ENCODE measurements at regions not wholly inside any gene's neighbourhood (a gene's known extent, or its start where the extent isn't known, plus 50 kb on each side); places are given as distances from the start of the nearest gene placed in this dataset.

DNA sequence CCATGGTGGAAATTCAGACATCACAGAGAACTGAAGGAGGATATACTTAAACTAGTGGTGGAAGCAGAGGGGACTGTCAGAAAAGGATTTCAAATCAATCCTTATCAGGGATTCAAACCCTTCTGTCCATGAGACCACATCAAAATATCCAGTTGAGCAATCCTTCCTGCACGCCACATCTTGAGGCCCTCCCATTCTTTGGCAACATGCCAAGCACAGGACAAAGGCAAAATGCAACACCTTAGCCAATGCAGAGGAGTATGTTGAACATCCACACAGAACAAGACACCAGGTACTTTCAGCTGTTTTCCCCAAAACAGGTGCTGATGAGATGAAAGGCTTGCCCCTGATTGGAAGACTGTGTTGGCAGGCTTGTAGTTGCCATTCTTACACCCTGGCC lies 81.8 kb upstream of the PLXNA2 start (continued):
- TF ChIP-seq, protein P1, sequence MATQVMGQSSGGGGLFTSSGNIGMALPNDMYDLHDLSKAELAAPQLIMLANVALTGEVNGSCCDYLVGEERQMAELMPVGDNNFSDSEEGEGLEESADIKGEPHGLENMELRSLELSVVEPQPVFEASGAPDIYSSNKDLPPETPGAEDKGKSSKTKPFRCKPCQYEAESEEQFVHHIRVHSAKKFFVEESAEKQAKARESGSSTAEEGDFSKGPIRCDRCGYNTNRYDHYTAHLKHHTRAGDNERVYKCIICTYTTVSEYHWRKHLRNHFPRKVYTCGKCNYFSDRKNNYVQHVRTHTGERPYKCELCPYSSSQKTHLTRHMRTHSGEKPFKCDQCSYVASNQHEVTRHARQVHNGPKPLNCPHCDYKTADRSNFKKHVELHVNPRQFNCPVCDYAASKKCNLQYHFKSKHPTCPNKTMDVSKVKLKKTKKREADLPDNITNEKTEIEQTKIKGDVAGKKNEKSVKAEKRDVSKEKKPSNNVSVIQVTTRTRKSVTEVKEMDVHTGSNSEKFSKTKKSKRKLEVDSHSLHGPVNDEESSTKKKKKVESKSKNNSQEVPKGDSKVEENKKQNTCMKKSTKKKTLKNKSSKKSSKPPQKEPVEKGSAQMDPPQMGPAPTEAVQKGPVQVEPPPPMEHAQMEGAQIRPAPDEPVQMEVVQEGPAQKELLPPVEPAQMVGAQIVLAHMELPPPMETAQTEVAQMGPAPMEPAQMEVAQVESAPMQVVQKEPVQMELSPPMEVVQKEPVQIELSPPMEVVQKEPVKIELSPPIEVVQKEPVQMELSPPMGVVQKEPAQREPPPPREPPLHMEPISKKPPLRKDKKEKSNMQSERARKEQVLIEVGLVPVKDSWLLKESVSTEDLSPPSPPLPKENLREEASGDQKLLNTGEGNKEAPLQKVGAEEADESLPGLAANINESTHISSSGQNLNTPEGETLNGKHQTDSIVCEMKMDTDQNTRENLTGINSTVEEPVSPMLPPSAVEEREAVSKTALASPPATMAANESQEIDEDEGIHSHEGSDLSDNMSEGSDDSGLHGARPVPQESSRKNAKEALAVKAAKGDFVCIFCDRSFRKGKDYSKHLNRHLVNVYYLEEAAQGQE (IDR thresholded peaks at IDR 0.05; ENCODE audit: unreplicated experiment), result no peak

DNA sequence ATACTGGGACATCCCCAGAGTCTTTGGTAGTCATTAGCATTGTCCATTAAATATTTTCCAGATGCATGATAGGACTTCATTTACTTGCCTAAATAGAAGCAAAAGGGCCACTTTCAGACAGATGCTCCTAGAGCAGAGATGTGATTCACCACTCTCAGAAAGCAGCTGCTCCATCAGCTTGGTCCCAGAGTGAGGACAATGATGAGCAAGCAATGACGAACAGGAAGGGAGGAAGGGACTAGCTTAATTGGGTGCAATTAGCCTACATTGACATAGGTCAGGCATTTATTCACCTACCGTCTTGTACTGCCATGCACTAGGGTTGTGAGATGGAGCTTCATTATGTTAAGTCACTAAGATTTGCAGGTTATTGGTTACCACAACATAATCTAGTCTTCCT lies 85.1 kb upstream of the PLXNA2 start:
- Histone ChIP-seq H3K4me3 (no peak overlapping the region), H3F3A (replicated peaks; ENCODE audit: low read depth) (no peaks in the 10 kb centered on the region), H3K27me3 (ENCODE audit: insufficient read depth) (no peaks in the 10 kb centered on the region), H3K36me3 (ENCODE audit: insufficient read depth) (no peaks in the 10 kb centered on the region), H3K4me1 (ENCODE audit: insufficient read depth) (peaks cover 3% of the 10 kb centered on the region), H3K79me2 (replicated peaks; ENCODE audit: insufficient read depth) (no peaks in the 10 kb centered on the region), H2AFZ (no peak overlapping the region), H3K9me2 (ENCODE audit: insufficient read depth) (no peaks in the 10 kb centered on the region), H3K4me2 (no peak overlapping the region), H3K27ac (ENCODE audit: low read depth) (no peak overlapping the region), H4K20me1 (replicated peaks; ENCODE audit: insufficient read depth) (no peaks in the 10 kb centered on the region)
- Mint-ChIP-seq H3K27me3 (ENCODE audit: insufficient read depth, low read depth, poor library complexity) (peaks cover 2% of the 10 kb centered on the region), H3K4me3 (no peak overlapping the region), H3K4me1 (peaks cover 5% of the 10 kb centered on the region; the same call in 2 of the 3 replicates), H3K9me3 (no peaks in the 10 kb centered on the region), H3K36me3 (ENCODE audit: low read depth) (no peaks in the 10 kb centered on the region), H3K27ac (no peak overlapping the region)
- ATAC-seq, result no peak
- DNase-seq (ENCODE audit: low spot score), result no peak
- no peak for TF ChIP-seq POLR2AphosphoS5 (IDR thresholded peaks at IDR 0.05; ENCODE audit: low read depth)
- no peak for TF ChIP-seq NANOG (IDR thresholded peaks at IDR 0.05; ENCODE audit: borderline replicate concordance)
- no peak for TF ChIP-seq ZNF114 (CRISPR knock-in tag; IDR thresholded peaks at IDR 0.05)
- TF ChIP-seq EZH2 (IDR thresholded peaks at IDR 0.05; ENCODE audit: low read depth, unreplicated experiment), result no peak
- TF ChIP-seq, protein P2, sequence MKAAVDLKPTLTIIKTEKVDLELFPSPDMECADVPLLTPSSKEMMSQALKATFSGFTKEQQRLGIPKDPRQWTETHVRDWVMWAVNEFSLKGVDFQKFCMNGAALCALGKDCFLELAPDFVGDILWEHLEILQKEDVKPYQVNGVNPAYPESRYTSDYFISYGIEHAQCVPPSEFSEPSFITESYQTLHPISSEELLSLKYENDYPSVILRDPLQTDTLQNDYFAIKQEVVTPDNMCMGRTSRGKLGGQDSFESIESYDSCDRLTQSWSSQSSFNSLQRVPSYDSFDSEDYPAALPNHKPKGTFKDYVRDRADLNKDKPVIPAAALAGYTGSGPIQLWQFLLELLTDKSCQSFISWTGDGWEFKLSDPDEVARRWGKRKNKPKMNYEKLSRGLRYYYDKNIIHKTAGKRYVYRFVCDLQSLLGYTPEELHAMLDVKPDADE (IDR thresholded peaks at IDR 0.05), result no peak
- TF ChIP-seq STAT1 (IDR thresholded peaks at IDR 0.05; ENCODE audit: unreplicated experiment), result no peak
- TF ChIP-seq, protein P3, sequence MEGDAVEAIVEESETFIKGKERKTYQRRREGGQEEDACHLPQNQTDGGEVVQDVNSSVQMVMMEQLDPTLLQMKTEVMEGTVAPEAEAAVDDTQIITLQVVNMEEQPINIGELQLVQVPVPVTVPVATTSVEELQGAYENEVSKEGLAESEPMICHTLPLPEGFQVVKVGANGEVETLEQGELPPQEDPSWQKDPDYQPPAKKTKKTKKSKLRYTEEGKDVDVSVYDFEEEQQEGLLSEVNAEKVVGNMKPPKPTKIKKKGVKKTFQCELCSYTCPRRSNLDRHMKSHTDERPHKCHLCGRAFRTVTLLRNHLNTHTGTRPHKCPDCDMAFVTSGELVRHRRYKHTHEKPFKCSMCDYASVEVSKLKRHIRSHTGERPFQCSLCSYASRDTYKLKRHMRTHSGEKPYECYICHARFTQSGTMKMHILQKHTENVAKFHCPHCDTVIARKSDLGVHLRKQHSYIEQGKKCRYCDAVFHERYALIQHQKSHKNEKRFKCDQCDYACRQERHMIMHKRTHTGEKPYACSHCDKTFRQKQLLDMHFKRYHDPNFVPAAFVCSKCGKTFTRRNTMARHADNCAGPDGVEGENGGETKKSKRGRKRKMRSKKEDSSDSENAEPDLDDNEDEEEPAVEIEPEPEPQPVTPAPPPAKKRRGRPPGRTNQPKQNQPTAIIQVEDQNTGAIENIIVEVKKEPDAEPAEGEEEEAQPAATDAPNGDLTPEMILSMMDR (conservative IDR thresholded peaks at IDR 0.05; ENCODE audit: low read depth in 2 of 2), result no peak
- TF ChIP-seq, protein P4, sequence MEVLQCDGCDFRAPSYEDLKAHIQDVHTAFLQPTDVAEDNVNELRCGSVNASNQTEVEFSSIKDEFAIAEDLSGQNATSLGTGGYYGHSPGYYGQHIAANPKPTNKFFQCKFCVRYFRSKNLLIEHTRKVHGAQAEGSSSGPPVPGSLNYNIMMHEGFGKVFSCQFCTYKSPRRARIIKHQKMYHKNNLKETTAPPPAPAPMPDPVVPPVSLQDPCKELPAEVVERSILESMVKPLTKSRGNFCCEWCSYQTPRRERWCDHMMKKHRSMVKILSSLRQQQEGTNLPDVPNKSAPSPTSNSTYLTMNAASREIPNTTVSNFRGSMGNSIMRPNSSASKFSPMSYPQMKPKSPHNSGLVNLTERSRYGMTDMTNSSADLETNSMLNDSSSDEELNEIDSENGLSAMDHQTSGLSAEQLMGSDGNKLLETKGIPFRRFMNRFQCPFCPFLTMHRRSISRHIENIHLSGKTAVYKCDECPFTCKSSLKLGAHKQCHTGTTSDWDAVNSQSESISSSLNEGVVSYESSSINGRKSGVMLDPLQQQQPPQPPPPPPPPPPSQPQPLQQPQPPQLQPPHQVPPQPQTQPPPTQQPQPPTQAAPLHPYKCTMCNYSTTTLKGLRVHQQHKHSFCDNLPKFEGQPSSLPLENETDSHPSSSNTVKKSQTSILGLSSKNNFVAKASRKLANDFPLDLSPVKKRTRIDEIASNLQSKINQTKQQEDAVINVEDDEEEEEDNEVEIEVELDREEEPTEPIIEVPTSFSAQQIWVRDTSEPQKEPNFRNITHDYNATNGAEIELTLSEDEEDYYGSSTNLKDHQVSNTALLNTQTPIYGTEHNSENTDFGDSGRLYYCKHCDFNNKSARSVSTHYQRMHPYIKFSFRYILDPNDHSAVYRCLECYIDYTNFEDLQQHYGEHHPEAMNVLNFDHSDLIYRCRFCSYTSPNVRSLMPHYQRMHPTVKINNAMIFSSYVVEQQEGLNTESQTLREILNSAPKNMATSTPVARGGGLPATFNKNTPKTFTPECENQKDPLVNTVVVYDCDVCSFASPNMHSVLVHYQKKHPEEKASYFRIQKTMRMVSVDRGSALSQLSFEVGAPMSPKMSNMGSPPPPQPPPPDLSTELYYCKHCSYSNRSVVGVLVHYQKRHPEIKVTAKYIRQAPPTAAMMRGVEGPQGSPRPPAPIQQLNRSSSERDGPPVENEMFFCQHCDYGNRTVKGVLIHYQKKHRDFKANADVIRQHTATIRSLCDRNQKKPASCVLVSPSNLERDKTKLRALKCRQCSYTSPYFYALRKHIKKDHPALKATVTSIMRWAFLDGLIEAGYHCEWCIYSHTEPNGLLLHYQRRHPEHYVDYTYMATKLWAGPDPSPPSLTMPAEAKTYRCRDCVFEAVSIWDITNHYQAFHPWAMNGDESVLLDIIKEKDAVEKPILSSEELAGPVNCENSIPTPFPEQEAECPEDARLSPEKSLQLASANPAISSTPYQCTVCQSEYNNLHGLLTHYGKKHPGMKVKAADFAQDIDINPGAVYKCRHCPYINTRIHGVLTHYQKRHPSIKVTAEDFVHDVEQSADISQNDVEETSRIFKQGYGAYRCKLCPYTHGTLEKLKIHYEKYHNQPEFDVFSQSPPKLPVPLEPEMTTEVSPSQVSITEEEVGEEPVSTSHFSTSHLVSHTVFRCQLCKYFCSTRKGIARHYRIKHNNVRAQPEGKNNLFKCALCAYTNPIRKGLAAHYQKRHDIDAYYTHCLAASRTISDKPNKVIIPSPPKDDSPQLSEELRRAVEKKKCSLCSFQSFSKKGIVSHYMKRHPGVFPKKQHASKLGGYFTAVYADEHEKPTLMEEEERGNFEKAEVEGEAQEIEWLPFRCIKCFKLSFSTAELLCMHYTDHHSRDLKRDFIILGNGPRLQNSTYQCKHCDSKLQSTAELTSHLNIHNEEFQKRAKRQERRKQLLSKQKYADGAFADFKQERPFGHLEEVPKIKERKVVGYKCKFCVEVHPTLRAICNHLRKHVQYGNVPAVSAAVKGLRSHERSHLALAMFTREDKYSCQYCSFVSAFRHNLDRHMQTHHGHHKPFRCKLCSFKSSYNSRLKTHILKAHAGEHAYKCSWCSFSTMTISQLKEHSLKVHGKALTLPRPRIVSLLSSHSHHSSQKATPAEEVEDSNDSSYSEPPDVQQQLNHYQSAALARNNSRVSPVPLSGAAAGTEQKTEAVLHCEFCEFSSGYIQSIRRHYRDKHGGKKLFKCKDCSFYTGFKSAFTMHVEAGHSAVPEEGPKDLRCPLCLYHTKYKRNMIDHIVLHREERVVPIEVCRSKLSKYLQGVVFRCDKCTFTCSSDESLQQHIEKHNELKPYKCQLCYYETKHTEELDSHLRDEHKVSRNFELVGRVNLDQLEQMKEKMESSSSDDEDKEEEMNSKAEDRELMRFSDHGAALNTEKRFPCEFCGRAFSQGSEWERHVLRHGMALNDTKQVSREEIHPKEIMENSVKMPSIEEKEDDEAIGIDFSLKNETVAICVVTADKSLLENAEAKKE (CRISPR knock-in tag; IDR thresholded peaks at IDR 0.05), result no peak
- TF ChIP-seq, protein P1 (IDR thresholded peaks at IDR 0.05; ENCODE audit: unreplicated experiment), result no peak

Measured in GM23338 (cell line).